Bronchial epithelial cell (primary cell): ENCODE measurements at regions not wholly inside any gene's neighbourhood (a gene's known extent, or its start where the extent isn't known, plus 50 kb on each side); places are given as distances from the start of the nearest gene placed in this dataset.
A peak's percentile ranks its signal among the peaks of the same experiment; 100 is the strongest.
"Not testable (repeated sequence)": the region's sequence is repeated elsewhere in the genome, so short reads cannot be mapped to it uniquely, and the experiment has no call there.

Experiments used
- DNase-seq: peaks from one replicate; pipeline ENCODE4 v3.0.0-alpha.2; 2010; ENCODE audit warnings: low read depth
- FAIRE-seq: peaks from 2 replicates; lab custom pipeline; 2011; peaks lifted over from hg19 to GRCh38; lab: Jason Lieb, UNC
- H3K27me3 ChIP-seq: 2 replicates; pipeline ENCODE4 v1.5.1; 2011; ENCODE audit warnings: low read length; ENCODE audit not compliant: control insufficient read depth, insufficient read depth
- H3K36me3 ChIP-seq: 2 replicates; pipeline ENCODE4 v1.5.1; 2011; ENCODE audit warnings: low read length; ENCODE audit not compliant: control insufficient read depth, insufficient read depth
- H3K4me3 ChIP-seq: 2 replicates; pipeline ENCODE4 v1.5.1; 2011; ENCODE audit warnings: mild to moderate bottlenecking, low read depth, low read length, control low read depth
- TF ChIP-seq, protein P1 (sequence below): IDR thresholded peaks from 2 replicates; pipeline ENCODE4 v1.5.1; 2011; ENCODE audit warnings: mild to moderate bottlenecking, moderate library complexity, low read length, control low read depth, inconsistent platforms; ENCODE audit not compliant: insufficient read depth, severe bottlenecking

DNA sequence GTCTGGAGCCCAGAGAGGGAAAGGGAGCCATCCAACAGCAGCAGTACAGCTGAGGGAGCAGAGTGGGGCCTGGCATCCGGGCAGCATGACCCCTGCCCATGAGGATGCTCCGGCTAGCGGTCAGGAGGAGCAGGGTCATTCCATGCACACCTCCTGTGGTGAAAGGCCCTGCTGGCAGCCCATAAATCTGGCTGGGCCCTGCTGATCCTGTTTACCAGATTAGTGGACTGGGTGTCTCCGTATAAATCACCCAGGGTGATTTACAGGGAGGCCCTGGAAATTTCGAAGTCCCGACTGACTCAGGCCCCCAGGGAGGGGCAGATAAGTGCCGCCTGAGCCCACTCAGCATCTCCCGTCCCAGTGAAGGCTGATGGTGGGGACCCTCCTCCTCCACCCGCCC is 117.6 kb upstream of the HAND1 start:
- Histone ChIP-seq H3K4me3 (no peak overlapping the region), H3K36me3 (no peaks in the 10 kb centered on the region), H3K27me3 (no peaks in the 10 kb centered on the region)
- DNase-seq (no peak), FAIRE-seq (no peak)
- TF ChIP-seq, protein P1, sequence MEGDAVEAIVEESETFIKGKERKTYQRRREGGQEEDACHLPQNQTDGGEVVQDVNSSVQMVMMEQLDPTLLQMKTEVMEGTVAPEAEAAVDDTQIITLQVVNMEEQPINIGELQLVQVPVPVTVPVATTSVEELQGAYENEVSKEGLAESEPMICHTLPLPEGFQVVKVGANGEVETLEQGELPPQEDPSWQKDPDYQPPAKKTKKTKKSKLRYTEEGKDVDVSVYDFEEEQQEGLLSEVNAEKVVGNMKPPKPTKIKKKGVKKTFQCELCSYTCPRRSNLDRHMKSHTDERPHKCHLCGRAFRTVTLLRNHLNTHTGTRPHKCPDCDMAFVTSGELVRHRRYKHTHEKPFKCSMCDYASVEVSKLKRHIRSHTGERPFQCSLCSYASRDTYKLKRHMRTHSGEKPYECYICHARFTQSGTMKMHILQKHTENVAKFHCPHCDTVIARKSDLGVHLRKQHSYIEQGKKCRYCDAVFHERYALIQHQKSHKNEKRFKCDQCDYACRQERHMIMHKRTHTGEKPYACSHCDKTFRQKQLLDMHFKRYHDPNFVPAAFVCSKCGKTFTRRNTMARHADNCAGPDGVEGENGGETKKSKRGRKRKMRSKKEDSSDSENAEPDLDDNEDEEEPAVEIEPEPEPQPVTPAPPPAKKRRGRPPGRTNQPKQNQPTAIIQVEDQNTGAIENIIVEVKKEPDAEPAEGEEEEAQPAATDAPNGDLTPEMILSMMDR: no peak

DNA sequence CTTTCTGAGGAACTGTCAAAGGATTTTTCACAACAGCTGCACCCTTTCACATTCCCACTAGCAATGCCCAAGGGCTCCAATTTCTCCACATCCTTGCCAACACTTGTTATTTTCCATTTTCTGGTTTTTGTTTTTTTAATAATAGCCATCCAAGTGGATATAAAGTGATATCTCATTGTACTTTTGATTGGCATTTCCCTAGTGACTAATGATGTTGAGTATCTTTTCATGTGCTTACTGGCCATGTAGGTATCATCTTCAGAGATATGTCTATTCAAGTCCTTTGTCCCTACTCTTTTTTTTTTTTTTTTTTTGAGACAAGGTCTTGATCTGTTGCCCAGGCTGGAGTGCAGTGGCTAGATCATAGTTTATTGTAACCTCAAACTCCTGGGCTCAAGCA is 115.8 kb upstream of the HAND1 start:
- DNase-seq (no peak), FAIRE-seq (no peak)
- Histone ChIP-seq H3K36me3 (no peaks in the 10 kb centered on the region), H3K27me3 (peaks cover 2% of the 10 kb centered on the region), H3K4me3 (no peak overlapping the region)
- TF ChIP-seq, protein P1: no peak

DNA sequence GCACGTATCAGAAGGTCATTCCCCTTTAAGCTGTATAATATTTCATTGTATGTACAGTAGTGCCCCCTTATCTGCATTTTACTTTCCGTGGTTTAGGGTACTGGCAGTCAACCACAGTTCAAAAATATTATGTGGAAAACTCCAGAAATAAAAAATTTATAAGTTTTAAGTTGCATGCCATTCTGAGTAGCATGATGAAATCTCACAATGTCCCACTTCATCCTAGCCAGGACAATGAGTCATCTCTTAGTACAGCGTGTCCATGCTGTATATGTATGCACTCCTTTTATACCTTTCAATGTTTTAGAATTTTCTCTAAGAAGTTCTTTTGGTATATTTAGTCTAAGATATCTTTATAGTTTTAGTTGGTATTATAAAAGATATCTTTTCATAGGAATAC is 115.0 kb upstream of the HAND1 start:
- no peak for FAIRE-seq
- H3K36me3 ChIP-seq: no peaks in the 10 kb centered on the region
- H3K4me3 ChIP-seq: no peak overlapping the region
- TF ChIP-seq, protein P1: no peak
- peak; percentile 55 for DNase-seq
- peaks cover 2% of the 10 kb centered on the region for H3K27me3 ChIP-seq

DNA sequence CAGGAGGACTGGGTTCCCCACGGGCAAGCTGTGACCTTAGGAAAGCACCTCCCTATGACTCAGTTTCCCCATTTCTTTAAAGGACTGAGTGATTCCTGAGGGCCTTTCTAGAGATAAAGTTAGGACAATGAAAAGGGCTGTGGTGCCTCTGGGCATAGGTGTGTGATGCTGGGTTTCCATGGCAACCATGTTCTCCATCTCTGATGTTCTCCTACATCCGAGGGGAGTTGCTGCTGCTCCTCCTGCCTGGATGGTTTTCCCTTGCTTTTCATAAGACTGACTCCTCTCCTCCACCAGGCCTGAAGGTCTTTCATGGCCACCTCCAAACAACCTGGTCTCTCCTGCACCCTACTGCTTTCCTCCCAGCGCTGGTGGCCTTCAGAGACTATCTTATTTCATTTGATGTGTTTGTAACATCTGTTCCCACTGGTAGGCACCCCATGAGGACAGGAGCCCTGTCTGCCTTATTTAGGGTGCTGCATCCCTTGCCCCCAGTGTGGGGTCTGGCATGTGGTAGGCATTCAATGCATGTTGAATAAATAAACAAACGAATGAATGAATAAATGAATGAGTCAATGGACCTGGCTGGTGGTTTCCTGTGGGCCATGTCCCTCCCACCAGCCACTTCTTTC is 112.2 kb upstream of the HAND1 start:
- DNase-seq (no peak), FAIRE-seq (no peak)
- no peaks in the 10 kb centered on the region for H3K36me3 ChIP-seq
- peaks cover 7% of the 10 kb centered on the region for H3K27me3 ChIP-seq
- TF ChIP-seq, protein P1: no peak
- H3K4me3 ChIP-seq: no peak overlapping the region

DNA sequence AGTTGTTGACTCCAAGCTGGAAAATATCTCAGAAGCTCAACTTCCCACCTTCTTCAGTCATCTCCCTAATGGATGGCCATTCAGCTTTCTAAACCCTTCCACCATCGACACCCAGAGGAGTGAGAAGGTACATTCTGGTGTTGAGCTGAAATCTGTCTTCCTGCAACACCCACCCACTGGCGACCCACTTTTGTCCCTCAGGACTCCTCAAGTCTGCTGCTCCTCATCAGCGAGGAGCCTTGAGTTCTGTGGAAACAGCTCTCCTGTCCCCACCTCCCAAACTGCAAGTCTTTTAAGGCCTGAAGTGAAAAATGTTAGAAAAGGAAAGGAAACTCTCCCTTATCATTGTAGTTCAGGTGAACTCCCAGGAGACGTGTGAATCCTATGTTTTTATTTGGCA is 111.5 kb upstream of the HAND1 start:
- TF ChIP-seq, protein P1: no peak
- DNase-seq (no peak), FAIRE-seq (peak; percentile 32)
- no peaks in the 10 kb centered on the region for H3K36me3 ChIP-seq
- H3K4me3 ChIP-seq: no peak overlapping the region
- peaks cover 7% of the 10 kb centered on the region for H3K27me3 ChIP-seq

DNA sequence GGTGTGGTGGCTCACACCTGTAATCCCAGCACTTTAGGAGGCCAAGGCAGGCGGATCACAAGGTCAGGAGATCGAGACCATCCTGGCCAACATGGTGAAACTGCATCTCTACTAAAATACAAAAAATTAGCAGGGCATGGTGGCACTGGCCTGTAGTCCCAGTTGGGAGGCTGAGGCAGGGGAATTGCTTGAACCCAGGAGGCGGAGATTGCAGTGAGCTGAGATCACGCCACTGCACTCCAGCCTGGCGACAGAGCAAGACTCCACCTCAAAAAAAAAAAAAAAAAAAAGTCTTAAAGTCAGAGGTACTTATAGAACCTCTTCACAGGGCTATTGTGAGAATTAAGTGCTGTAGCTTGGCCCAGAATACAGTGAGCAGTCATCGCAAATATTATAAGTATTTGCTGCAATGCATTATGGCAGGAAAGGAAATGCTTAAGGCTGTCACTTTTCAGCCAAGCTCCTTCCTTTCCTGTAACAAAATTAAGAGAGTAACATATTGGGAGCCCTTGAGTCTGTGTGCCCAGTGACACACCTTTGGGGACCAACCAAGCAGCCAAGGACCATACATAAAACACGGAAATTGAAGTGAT is 110.9 kb upstream of the HAND1 start:
- not testable (repeated sequence) for DNase-seq, H3K4me3 ChIP-seq, H3K36me3 ChIP-seq, H3K27me3 ChIP-seq, FAIRE-seq
